Activated CD8-positive, alpha-beta T cell treated with anti-CD3 and anti-CD28 coated beads, Interleukin-2, amount 10 ng/mL, durations not matched to agents 7 days and 5 days (primary cell): ENCODE measurements at regions not wholly inside any gene's neighbourhood (a gene's known extent, or its start where the extent isn't known, plus 50 kb on each side); places are given as distances from the start of the nearest gene placed in this dataset.

Experiments
- ATAC-seq: fragments of 150-1000 bp; cut with Tn5 transposase; one replicate; pipeline ENCODE4 v1.10.0; 2021; ENCODE audit warnings: moderate library complexity
- CTCF ChIA-PET: fragments of 350-600 bp; sonication (Branson Sonifier 250); formaldehyde crosslinking; loops from one replicate; lab custom pipeline; 2021; ENCODE audit warnings: antibody characterized with exemption; lab: Charles Lee
- POLR2A ChIA-PET: fragments of 350-600 bp; sonication (Branson Sonifier 250); formaldehyde crosslinking; loops from one replicate; lab custom pipeline; 2021; ENCODE audit warnings: antibody characterized with exemption; lab: Charles Lee
- DNase-seq: peaks from one replicate; pipeline ENCODE4 v3.0.0-alpha.2; 2020
- H3K27ac Mint-ChIP-seq: one replicate; pipeline ENCODE4 v1.8.0; 2021; ENCODE audit warnings: mild to moderate bottlenecking, mixed read lengths
- H3K27me3 Mint-ChIP-seq: one replicate; pipeline ENCODE4 v1.8.0; 2021; ENCODE audit warnings: low read depth, mixed read lengths
- H3K36me3 Mint-ChIP-seq: one replicate; pipeline ENCODE4 v1.8.0; 2021; ENCODE audit warnings: low read depth, mixed read lengths
- H3K4me1 Mint-ChIP-seq: one replicate; pipeline ENCODE4 v1.8.0; 2021; ENCODE audit warnings: low read depth, mixed read lengths
- H3K4me3 Mint-ChIP-seq: one replicate; pipeline ENCODE4 v1.8.0; 2021; ENCODE audit warnings: mild to moderate bottlenecking, mixed read lengths
- H3K9me3 Mint-ChIP-seq: one replicate; pipeline ENCODE4 v1.8.0; 2022; ENCODE audit warnings: mixed read lengths; ENCODE audit not compliant: insufficient read depth

DNA sequence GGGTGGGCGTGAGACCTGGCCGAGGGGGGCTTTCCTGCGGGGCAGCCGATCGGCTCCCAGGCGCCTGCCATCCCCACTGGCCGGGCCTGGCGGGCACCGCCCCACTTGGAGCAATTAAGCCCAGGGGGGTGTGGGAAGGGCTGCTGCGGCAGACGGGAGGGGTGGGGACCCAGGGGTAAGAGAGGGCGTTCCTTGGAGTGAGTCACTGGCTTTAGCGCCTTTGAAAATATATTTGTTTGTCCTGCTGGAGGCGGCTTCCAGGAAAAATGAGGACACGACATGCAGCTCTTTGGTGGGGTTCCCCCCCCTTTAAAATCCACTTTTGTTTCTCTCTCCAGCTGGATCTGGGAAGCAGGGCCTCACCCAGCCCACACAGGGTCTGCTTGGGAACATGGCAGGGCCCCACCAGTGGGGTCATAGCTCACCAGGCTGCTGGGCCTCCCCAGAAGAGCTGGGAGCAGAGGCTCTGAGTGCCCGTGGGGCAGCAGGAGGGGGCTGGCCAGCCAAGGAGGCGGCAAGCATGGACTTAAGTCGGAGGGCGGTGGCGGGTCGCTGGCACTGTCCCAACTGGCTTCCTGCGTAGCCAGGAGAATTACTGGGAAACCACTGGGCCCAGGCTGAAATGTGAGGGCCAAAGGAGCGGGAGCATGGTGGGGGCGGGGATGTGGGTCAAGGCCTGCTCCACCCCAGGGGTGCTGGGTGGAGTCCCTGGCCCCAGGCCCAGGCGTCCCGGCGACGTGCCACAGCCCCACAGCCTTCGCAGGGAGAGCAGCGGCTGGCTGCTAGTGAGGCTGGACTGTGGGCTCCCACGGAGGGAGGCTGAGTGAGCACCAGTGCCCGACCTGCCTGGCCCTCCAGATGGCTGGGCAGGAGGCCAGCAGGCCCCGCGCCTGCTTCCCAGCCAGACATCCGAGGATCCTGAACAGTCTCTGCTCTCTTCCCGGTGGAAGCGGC, 128.0 kb downstream of the RFLNA start:
- DNase-seq (no peak), ATAC-seq (no peak)
- Mint-ChIP-seq H3K9me3 (no peaks in the 10 kb centered on the region), H3K4me1 (no peaks in the 10 kb centered on the region), H3K36me3 (peaks cover 16% of the 10 kb centered on the region), H3K4me3 (no peak overlapping the region), H3K27ac (no peak overlapping the region), H3K27me3 (no peaks in the 10 kb centered on the region)
- CTCF ChIA-PET, result no interaction called here
- POLR2A ChIA-PET, result no interaction called here

DNA sequence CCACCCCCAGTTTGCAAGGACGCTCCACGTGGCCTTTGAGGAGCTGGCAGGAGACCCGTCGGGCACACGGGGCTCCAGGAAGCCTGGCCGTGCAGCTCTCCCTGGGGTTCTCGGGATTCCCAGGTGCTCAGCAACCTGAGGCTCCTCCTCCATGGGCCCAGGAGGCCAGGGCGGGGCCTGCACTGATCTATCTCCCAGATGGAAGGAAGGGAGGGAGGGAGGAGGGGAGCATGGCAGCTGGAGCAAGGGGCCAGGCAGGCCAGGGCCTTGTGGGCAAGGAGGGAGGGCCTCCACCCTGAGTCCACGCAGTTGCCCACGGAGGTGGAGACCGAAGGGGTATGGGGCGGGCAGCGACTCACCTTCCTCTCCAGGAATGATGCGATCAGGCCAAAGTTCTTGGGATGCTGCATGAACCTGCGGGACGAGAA, 127.3 kb downstream of the RFLNA start:
- H3K4me3 Mint-ChIP-seq, result no peak overlapping the region
- no peaks in the 10 kb centered on the region for H3K27me3 Mint-ChIP-seq
- CTCF ChIA-PET, result no interaction called here
- no peak overlapping the region for H3K27ac Mint-ChIP-seq
- no peaks in the 10 kb centered on the region for H3K9me3 Mint-ChIP-seq
- POLR2A ChIA-PET, result no interaction called here
- no peak for DNase-seq
- no peaks in the 10 kb centered on the region for H3K4me1 Mint-ChIP-seq
- H3K36me3 Mint-ChIP-seq, result peaks cover 21% of the 10 kb centered on the region
- ATAC-seq, result no peak

DNA sequence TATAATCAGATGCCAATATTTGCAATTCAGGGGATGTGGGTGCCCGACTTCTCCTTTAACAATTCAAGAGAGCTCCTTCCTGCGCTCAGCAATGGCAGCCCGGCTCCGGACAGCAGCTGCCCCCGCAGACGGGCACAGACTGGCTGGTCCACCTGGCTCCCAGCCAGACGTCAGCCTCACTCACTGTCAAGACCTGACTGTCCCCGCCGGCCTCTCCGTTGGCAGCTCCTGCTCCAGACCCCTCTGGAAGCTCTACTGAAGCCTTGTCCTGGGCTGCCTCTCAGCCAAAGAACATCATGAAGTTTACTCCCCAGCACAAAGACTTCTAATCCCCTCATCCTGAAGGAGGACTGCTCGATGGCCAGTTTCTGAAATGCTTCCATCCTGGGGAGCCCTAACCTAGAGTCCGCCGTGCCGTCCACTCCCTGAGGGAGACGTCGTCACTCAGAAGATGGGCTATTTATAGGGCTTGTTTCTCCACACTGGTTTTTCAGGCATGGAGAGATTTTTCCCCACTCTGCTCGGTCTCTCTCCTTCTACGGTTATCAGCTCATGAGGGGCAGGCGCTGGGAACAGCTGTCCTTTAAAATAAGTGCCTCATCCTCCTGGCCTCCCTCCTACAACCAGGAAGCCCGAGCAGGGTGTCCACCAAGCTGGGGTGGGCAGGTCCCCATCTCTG, 126.2 kb downstream of the RFLNA start:
- Mint-ChIP-seq H3K36me3 (peaks cover 21% of the 10 kb centered on the region), H3K4me1 (no peaks in the 10 kb centered on the region), H3K27me3 (no peaks in the 10 kb centered on the region), H3K27ac (no peak overlapping the region), H3K4me3 (no peak overlapping the region), H3K9me3 (no peaks in the 10 kb centered on the region)
- ATAC-seq, result no peak
- ChIA-PET POLR2A (no interaction called here), CTCF (interaction anchor here (1.2 kb wide), 1 partner anchor 22 kb away, joined by 4 read pairs; no protein-coding TSS in a partner anchor)
- DNase-seq, result no peak

DNA sequence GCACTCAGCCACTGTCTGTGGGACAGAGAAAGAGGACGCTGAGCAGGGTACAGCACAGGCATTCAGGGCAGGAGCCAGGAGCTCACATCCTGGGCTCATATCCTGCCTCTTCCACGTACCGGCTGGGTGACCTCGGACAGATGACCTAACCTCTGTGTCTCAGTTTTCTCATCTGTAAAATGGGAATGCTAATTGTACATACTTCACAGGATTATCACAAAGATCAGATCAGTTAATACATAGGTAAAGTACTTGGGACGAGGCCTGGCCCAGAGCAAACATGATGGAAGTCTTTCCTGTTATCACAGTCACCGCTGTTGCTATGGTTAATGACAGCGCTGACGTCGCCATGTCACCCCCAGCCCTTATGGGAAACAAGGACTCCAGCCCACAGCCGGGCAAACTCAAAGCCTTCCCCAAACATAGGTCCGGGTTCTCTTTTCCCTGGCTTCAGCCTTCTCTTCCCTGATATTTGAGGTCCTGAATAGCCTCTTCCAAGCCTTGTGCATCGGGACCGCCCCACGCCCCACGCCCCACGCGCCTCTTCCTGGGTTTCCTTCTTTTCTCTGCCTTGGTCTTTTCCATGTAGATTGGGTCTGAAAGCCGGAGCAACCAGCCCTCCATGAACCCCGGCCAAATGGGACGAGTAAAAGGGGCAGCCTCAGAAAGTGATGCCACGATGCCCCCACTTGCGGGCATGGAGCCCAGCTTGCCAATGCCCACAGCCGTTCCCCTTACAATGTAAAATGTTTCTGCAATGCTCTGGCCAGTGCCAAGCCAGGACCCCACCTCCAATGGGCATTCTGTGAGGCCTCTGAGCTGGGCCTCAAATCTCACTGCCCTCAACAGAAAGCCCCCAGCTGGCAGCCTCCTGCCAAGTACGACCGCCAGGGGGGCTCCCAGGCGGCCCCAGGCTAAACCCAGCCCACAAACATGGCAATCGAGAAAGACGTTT, 125.4 kb downstream of the RFLNA start:
- Mint-ChIP-seq H3K27me3 (no peaks in the 10 kb centered on the region), H3K4me3 (no peak overlapping the region), H3K9me3 (no peaks in the 10 kb centered on the region), H3K4me1 (no peaks in the 10 kb centered on the region), H3K36me3 (peaks cover 18% of the 10 kb centered on the region), H3K27ac (peak overlapping the region; percentile 28)
- POLR2A ChIA-PET, result no interaction called here
- DNase-seq, result no peak
- CTCF ChIA-PET, result interaction anchor here (1.2 kb wide), 1 partner anchor 21 kb away, joined by 4 read pairs; no protein-coding TSS in a partner anchor
- ATAC-seq, result no peak

DNA sequence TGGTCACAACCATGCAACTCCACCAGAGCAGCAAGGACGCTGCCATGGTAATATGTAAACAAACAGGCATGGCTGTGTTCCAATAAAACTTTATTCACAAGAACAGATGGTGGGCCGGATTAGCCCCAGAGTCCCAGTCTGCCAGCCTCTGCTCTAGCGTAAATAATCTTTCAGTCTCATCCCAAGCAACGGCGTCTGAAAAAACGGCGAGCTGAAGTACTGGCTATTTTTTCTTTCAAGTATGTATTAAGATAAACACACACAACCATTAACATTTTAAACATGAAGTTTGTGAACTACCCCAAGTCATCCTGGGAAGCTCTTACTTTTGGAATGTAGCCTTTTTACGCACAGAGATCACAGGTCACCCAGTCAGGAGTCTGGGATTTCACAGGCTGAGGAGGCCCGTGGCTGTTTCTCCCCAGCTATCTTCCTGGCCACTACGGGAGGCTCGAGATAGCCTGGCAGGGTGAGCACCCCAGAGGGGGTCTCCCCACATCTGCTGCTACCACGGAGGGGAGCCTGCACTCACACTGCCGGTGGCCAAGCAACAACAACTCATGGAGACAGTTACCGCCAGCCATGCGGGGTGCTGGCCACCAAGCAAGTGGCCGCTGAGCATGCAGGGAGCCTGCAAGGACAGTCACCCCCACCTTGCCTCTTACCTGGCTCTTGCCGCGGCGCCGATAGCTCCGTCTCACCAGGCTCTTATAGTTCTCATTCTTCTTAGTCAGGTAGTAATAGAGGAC, 124.6 kb downstream of the RFLNA start:
- H3K4me1 Mint-ChIP-seq, result no peaks in the 10 kb centered on the region
- ATAC-seq, result no peak
- DNase-seq, result no peak
- H3K36me3 Mint-ChIP-seq, result peaks cover 15% of the 10 kb centered on the region
- H3K4me3 Mint-ChIP-seq, result no peak overlapping the region
- H3K9me3 Mint-ChIP-seq, result no peaks in the 10 kb centered on the region
- H3K27me3 Mint-ChIP-seq, result no peaks in the 10 kb centered on the region
- ChIA-PET CTCF (no interaction called here), POLR2A (no interaction called here)
- H3K27ac Mint-ChIP-seq, result no peak overlapping the region

DNA sequence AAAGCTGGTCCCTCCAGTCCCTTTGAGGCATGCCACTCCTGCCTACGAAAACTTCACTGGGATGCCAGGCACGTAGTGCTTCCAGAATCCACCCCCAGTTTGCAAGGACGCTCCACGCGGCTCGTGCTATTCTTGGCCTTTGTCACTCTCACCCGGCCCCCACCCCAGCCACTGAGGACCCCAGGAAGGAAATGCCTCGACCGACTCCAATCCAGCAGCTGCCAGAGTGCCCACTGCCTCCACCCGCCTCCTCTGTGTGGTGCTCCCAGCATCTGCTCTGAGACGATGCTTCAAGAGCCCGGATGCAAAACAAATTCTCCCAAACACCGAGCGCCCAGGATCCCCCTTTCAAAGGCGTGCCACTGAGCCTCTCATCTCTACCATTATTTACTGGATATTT, 123.9 kb downstream of the RFLNA start:
- Mint-ChIP-seq H3K4me1 (no peaks in the 10 kb centered on the region), H3K9me3 (no peaks in the 10 kb centered on the region), H3K27me3 (no peaks in the 10 kb centered on the region), H3K4me3 (no peak overlapping the region), H3K36me3 (peaks cover 13% of the 10 kb centered on the region), H3K27ac (no peak overlapping the region)
- DNase-seq (no peak), ATAC-seq (no peak)
- ChIA-PET POLR2A (no interaction called here), CTCF (no interaction called here)

DNA sequence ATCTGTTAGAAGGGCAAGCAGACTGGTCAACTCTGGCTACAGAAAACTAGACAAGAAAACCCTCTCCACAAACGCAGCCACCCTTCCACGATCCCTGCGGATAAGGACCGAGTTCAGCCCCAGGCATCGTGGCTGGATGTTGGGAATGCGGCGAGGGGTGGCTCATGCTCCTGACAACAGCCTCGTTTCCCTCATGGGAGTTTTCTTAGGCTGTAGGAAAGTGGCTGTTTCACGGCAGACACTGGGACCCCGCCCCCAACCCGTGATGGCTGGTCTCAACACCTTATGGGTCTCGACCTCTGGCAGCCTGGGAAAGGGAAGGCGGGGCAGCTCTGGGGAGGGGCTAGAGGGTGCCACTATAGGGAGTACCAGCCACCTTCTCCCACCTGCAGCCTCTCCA, 123.3 kb downstream of the RFLNA start:
- no peak overlapping the region for H3K4me3 Mint-ChIP-seq
- H3K36me3 Mint-ChIP-seq, result peaks cover 13% of the 10 kb centered on the region
- H3K4me1 Mint-ChIP-seq, result no peaks in the 10 kb centered on the region
- H3K9me3 Mint-ChIP-seq, result no peaks in the 10 kb centered on the region
- POLR2A ChIA-PET, result no interaction called here
- DNase-seq (no peak), ATAC-seq (no peak)
- H3K27ac Mint-ChIP-seq, result no peak overlapping the region
- H3K27me3 Mint-ChIP-seq, result no peaks in the 10 kb centered on the region
- CTCF ChIA-PET, result no interaction called here

DNA sequence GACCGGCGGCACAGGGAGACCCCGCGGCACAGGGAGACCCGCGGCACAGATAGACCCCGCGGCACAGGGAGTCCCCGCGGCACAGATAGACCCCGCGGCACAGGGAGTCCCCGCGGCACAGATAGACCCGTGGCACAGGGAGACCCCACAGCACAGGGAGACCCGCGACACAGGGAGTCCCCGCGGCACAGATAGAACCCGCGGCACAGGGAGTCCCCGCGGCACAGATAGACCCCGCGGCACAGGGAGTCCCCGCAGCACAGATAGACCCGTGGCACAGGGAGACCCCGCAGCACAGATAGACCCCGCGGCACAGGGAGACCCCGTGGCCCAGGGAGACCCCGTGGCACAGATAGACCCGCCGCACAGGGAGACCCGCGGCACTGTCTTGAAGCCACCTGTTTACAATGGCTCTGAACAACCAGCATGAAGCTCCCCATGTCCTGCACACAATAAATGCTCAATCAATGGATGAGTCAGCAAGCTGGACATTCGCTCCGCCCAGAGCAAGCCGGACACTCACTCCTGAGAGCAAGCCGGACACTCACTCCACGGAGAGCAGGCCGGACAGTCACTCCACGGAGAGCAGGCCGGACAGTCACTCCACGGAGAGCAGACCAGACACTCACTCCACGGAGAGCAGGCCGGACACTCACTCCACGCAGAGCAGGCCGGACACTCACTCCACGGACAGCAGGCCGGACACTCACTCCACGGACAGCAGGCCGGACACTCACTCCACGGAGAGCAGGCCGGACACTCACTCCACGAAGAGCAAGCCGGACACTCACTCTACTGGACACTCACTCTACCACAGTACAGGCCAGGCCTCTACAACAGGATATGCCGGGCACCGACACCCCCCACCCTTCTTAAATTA, 121.9 kb downstream of the RFLNA start:
- ATAC-seq, result no peak
- CTCF ChIA-PET, result no interaction called here

DNA sequence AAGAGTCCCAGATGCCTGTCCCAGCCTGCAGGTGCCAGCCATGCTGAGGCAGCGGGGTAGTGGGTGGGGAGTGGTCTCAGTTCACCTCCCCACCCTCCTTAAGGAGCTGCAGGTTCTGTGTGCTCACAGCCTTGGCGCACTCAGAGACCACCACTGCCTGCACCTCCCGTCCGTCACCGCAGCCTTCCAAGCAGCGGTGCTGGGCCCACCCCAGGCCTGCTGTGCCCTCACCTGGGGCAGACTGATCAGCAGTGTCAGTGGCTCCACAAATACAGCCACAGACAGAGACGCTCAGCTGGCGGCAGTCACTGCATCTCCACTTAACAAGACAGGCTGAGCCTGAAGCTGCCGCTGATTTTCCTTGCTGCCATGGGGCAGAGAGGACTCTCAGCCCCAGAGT, 120.2 kb downstream of the RFLNA start:
- ChIA-PET CTCF (no interaction called here), POLR2A (no interaction called here)
- Mint-ChIP-seq H3K4me1 (peaks cover 3% of the 10 kb centered on the region), H3K4me3 (no peak overlapping the region), H3K27ac (no peak overlapping the region), H3K27me3 (no peaks in the 10 kb centered on the region), H3K36me3 (peaks cover 13% of the 10 kb centered on the region), H3K9me3 (no peaks in the 10 kb centered on the region)
- DNase-seq (no peak), ATAC-seq (no peak)

More for the DNA sequence above, 121.9 kb downstream of the RFLNA start:
- H3K27ac Mint-ChIP-seq, result no peak overlapping the region
- H3K4me1 Mint-ChIP-seq, result no peaks in the 10 kb centered on the region
- DNase-seq, result no peak
- POLR2A ChIA-PET, result no interaction called here
- H3K36me3 Mint-ChIP-seq, result peaks cover 13% of the 10 kb centered on the region
- H3K9me3 Mint-ChIP-seq, result no peaks in the 10 kb centered on the region
- H3K27me3 Mint-ChIP-seq, result no peaks in the 10 kb centered on the region
- no peak overlapping the region for H3K4me3 Mint-ChIP-seq

DNA sequence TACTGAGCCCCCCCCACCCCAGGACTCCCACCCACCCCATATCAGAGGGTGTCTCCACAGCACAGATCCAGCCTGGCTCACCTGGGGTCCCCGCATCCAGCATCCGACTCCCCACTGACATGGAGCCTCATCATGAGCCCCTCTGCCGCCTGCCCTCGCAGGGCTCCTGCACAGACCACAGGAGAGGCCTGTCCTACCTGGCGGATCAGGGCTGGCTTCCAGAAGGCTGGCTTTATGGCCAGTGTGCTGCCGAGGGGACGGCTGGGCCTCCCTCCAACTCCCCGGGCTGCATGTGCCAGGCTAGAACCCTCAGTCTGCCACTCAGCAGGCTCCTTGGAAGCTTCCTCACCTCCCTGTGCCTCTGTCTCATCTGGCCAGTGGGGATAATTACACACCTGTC, 119.0 kb downstream of the RFLNA start:
- ChIA-PET POLR2A (no interaction called here), CTCF (no interaction called here)
- ATAC-seq (no peak), DNase-seq (no peak)
- H3K27me3 Mint-ChIP-seq, result no peaks in the 10 kb centered on the region
- H3K4me3 Mint-ChIP-seq, result no peak overlapping the region
- no peaks in the 10 kb centered on the region for H3K9me3 Mint-ChIP-seq
- H3K36me3 Mint-ChIP-seq, result peaks cover 8% of the 10 kb centered on the region
- H3K27ac Mint-ChIP-seq, result no peak overlapping the region
- peaks cover 4% of the 10 kb centered on the region for H3K4me1 Mint-ChIP-seq
